Vagina (tissue), 2 donors: ENCODE measurements at regions not wholly inside any gene's neighbourhood (a gene's known extent, or its start where the extent isn't known, plus 50 kb on each side); places are given as distances from the start of the nearest gene placed in this dataset.

Source experiments
- CTCF ChIP-seq, 3 experiments: fragments of 450-650 bp in 2 of 3; fragments of 200-600 bp in 1 of 3; sonication (generic) in 1 of 3; IDR thresholded peaks; one replicate each; pipeline ENCODE4 v1.5.1; 2017 to 2019; ENCODE audit warnings: antibody characterized with exemption in 3 of 3, mild to moderate bottlenecking in 2 of 3, moderate library complexity in 2 of 3
- POLR2AphosphoS5 ChIP-seq, 2 donors: sonication (generic); formaldehyde crosslinking; IDR thresholded peaks; one replicate each; pipeline ENCODE4 v1.9.0; 2017; ENCODE audit warnings: antibody characterized with exemption in 2 of 2, mild to moderate bottlenecking in 2 of 2, low read depth in 1 of 2; ENCODE audit not compliant: insufficient read depth in 1 of 2

GRCh38 chrX:39957816-39958566 lies 139.8 kb downstream of the BCOR start:
- TF ChIP-seq CTCF (IDR thresholded peaks at IDR 0.05) (no peak), POLR2AphosphoS5 (IDR thresholded peaks at IDR 0.05; ENCODE audit: insufficient read depth in 1 of 2, low read depth in 1 of 2) (no peak)
